SK-N-SH (cell line): ENCODE measurements at regions not wholly inside any gene's neighbourhood (a gene's known extent, or its start where the extent isn't known, plus 50 kb on each side); places are given as distances from the start of the nearest gene placed in this dataset.

ENCODE experiments used
- CTCF ChIP-seq: fragments of 200-600 bp; sonication (generic); IDR thresholded peaks from 2 replicates; pipeline ENCODE4 v1.6.1; 2017; ENCODE audit warnings: antibody characterized with exemption, mild to moderate bottlenecking, moderate library complexity
- GABPA ChIP-seq: IDR thresholded peaks from 2 replicates; pipeline ENCODE4 v1.4.0; 2012; ENCODE audit warnings: low read depth, mild to moderate bottlenecking
- GATA2 ChIP-seq: sonication (generic); formaldehyde crosslinking; IDR thresholded peaks from 2 replicates; pipeline ENCODE4 v1.5.0; 2020; ENCODE audit warnings: mild to moderate bottlenecking, missing genetic modification reagents
- JUND ChIP-seq: IDR thresholded peaks from 2 replicates; pipeline ENCODE4 v1.4.0; 2012
- PBX3 ChIP-seq: IDR thresholded peaks from 2 replicates; pipeline ENCODE4; 2012
- POLR2AphosphoS5 ChIP-seq: IDR thresholded peaks from 2 replicates; pipeline ENCODE4 v1.6.1; 2012; ENCODE audit warnings: low read depth, low read length
- RAD21 ChIP-seq: IDR thresholded peaks from 2 replicates; pipeline ENCODE4 v1.6.1; 2012; ENCODE audit warnings: mild to moderate bottlenecking, low read length
- REST ChIP-seq: IDR thresholded peaks from 2 replicates; pipeline ENCODE4 v1.6.1; 2012; ENCODE audit warnings: mild to moderate bottlenecking, low read depth, low read length, moderate library complexity
- RFX5 ChIP-seq: IDR thresholded peaks from 2 replicates; pipeline ENCODE4 v1.6.1; 2012; ENCODE audit warnings: mild to moderate bottlenecking, improper control_type of control experiment, low read length
- USF1 ChIP-seq: IDR thresholded peaks from 2 replicates; pipeline ENCODE4 v1.4.0; 2012; ENCODE audit warnings: low read depth, borderline replicate concordance
- USF2 ChIP-seq: fragments of 150-350 bp; IDR thresholded peaks from 2 replicates; pipeline ENCODE4 v1.6.1; 2017; ENCODE audit warnings: antibody characterized with exemption, low read length, low read depth, borderline replicate concordance

- no peak for TF ChIP-seq CTCF
- no peak for TF ChIP-seq GABPA
- TF ChIP-seq RFX5, result no peak
- TF ChIP-seq PBX3, result no peak
- TF ChIP-seq GATA2 (CRISPR knock-in tag), result no peak
- no peak for TF ChIP-seq JUND
- no peak for TF ChIP-seq POLR2AphosphoS5
- TF ChIP-seq USF1, result no peak
- TF ChIP-seq USF2, result no peak
- TF ChIP-seq REST, result no peak
- no peak for TF ChIP-seq RAD21
These were observed 208.3 kb upstream of the SYT4 start for GRCh38 chr18:43485545-43485963.
